Spleen (tissue), 7 donors: ENCODE measurements at regions not wholly inside any gene's neighbourhood (a gene's known extent, or its start where the extent isn't known, plus 50 kb on each side); places are given as distances from the start of the nearest gene placed in this dataset.
"Not testable (repeated sequence)": the region's sequence is repeated elsewhere in the genome, so short reads cannot be mapped to it uniquely, and the experiment has no call there.

Experiments
- CTCF ChIP-seq, 11 experiments: fragments of 200-600 bp in 7 of 11; fragments of 450-650 bp in 4 of 11; sonication (generic) in 4 of 11; IDR thresholded peaks in 8 of 11; conservative IDR thresholded peaks in 3 of 11; 1 replicate in 7 of 11; 2 replicates in 4 of 11; pipeline versions ENCODE4 v1.4.0 to v1.8.0; 2016 to 2021; ENCODE audit warnings: antibody characterized with exemption in 11 of 11, inconsistent platforms in 4 of 11, mild to moderate bottlenecking in 1 of 11
- POLR2A ChIP-seq, 3 donors: fragments of 450-650 bp; IDR thresholded peaks; one replicate each; pipeline ENCODE4 v1.5.1; 2017; ENCODE audit warnings: antibody characterized with exemption in 3 of 3, mild to moderate bottlenecking in 1 of 3
- donor health status: DM: no; HTN: no; CAD: no; lungs with moderate emphysema.
- donor health status: DM: no; HTN: no; CAD: no.
- donor health status: DM: no; HTN: no; CAD: no.

GRCh38 chr7:150114591-150114990 is 208.6 kb upstream of the LRRC61 start:
- not testable (repeated sequence) for TF ChIP-seq CTCF (IDR thresholded peaks at IDR 0.05 in 8 of 11, conservative IDR thresholded peaks at IDR 0.05 in 3 of 11); POLR2A (IDR thresholded peaks at IDR 0.05)
